IMR-90 (cell line): ENCODE measurements at regions not wholly inside any gene's neighbourhood (a gene's known extent, or its start where the extent isn't known, plus 50 kb on each side); places are given as distances from the start of the nearest gene placed in this dataset.

Source experiments
- ATAC-seq: fragments of 200-7000 bp; cut with Tn5 transposase; 2 replicates; pipeline ENCODE4 v1.9.1; 2020; ENCODE audit warnings: low read depth, mild to moderate bottlenecking, moderate library complexity
- BruUV-seq: library from RNA; stranded (reverse); fragments of 400-500 nt; replicated peaks from 2 replicates; lab custom pipeline; 2021; lab: Mats Ljungman, UMichigan
- CTCF ChIA-PET: fragments of 300-600 bp; formaldehyde crosslinking; extraction: SDS; loops from one replicate; lab custom pipeline; 2021; ENCODE audit warnings: antibody characterized with exemption; lab: Yijun Ruan, JAX
- POLR2A ChIA-PET: fragments of 300-600 bp; sonication (Branson Sonifier 250); formaldehyde crosslinking; loops from one replicate; lab custom pipeline; 2022; ENCODE audit warnings: antibody characterized with exemption; ENCODE audit not compliant: unreplicated experiment; lab: Charles Lee
- DNase-seq: peaks from one replicate; pipeline ENCODE4 v3.0.0; 2013
- H2AFZ ChIP-seq: replicated peaks from 2 replicates; pipeline ENCODE3; 2013; ENCODE audit warnings: low read length, mild to moderate bottlenecking; ENCODE audit not compliant: poor library complexity
- H2AK5ac ChIP-seq: 2 replicates; pipeline ENCODE4 v1.6.1; 2013; ENCODE audit warnings: low read depth, low read length, inconsistent platforms
- H2AK9ac ChIP-seq: replicated peaks from 2 replicates; pipeline ENCODE3; 2013; ENCODE audit warnings: mild to moderate bottlenecking, low read depth, low read length, moderate library complexity; ENCODE audit not compliant: poor library complexity
- H2BK120ac ChIP-seq: 2 replicates; pipeline ENCODE4 v1.6.1; 2013; ENCODE audit warnings: low read depth, low read length, inconsistent platforms
- H2BK15ac ChIP-seq: 3 replicates; pipeline ENCODE4 v1.6.1; 2013; ENCODE audit warnings: low read depth, low read length, inconsistent platforms
- H2BK20ac ChIP-seq: 2 replicates; pipeline ENCODE4 v1.6.1; 2013; ENCODE audit warnings: low read depth, mild to moderate bottlenecking, inconsistent platforms, low read length, moderate library complexity
- H2BK5ac ChIP-seq: 2 replicates; pipeline ENCODE4 v1.6.1; 2013; ENCODE audit warnings: mild to moderate bottlenecking, low read depth, low read length, inconsistent platforms; ENCODE audit not compliant: poor library complexity, severe bottlenecking
- H3K14ac ChIP-seq: replicated peaks from 2 replicates; pipeline ENCODE4 v1.6.1; 2013; ENCODE audit warnings: low read depth, low read length, inconsistent platforms
- H3K18ac ChIP-seq: 2 replicates; pipeline ENCODE4 v1.6.1; 2013; ENCODE audit warnings: low read depth, low read length, control low read depth
- H3K23ac ChIP-seq: 2 replicates; pipeline ENCODE4 v1.6.1; 2013; ENCODE audit warnings: low read depth, low read length, inconsistent platforms
- H3K27ac ChIP-seq: 2 replicates; pipeline ENCODE4 v1.5.1; 2013; ENCODE audit warnings: mild to moderate bottlenecking, control low read depth, low read length; ENCODE audit not compliant: insufficient read depth
- H3K27me3 ChIP-seq: 2 replicates; pipeline ENCODE4 v1.6.1; 2013; ENCODE audit warnings: low read length; ENCODE audit not compliant: control insufficient read depth, insufficient read depth
- H3K36me3 ChIP-seq: 2 replicates; pipeline ENCODE4 v1.6.1; 2013; ENCODE audit warnings: low read length, mixed read lengths; ENCODE audit not compliant: control insufficient read depth, insufficient read depth
- H3K4ac ChIP-seq: 2 replicates; pipeline ENCODE4 v1.6.1; 2013; ENCODE audit warnings: low read depth, low read length, inconsistent platforms
- H3K4me1 ChIP-seq: 2 replicates; pipeline ENCODE4 v1.6.1; 2013; ENCODE audit warnings: low read length, mixed read lengths; ENCODE audit not compliant: control insufficient read depth, insufficient read depth
- H3K4me2 ChIP-seq: 2 replicates; pipeline ENCODE4 v1.6.1; 2013; ENCODE audit warnings: low read depth, mild to moderate bottlenecking, control low read depth, low read length, moderate library complexity
- H3K4me3 ChIP-seq: 2 replicates; pipeline ENCODE4 v1.5.1; 2013; ENCODE audit warnings: low read depth, mild to moderate bottlenecking, control low read depth, low read length, moderate library complexity; ENCODE audit not compliant: insufficient read depth
- H3K56ac ChIP-seq: 2 replicates; pipeline ENCODE4 v1.6.1; 2013; ENCODE audit warnings: low read length, inconsistent platforms; ENCODE audit not compliant: insufficient read depth; ENCODE audit errors: extremely low read depth
- H3K79me1 ChIP-seq, 2 experiments: 2 replicates each; pipeline ENCODE4 v1.6.1; 2013; ENCODE audit warnings: low read length in 2 of 2, inconsistent platforms in 1 of 2, low read depth in 1 of 2
- H3K9ac ChIP-seq: 2 replicates; pipeline ENCODE4 v1.6.1; 2013; ENCODE audit warnings: low read depth, low read length, control low read depth
- H3K9me1 ChIP-seq: 2 replicates; pipeline ENCODE4 v1.6.1; 2013; ENCODE audit warnings: low read length, inconsistent platforms; ENCODE audit not compliant: insufficient read depth
- H3K9me3 ChIP-seq: 2 replicates; pipeline ENCODE4 v1.6.1; 2013; ENCODE audit warnings: low read length; ENCODE audit not compliant: control insufficient read depth, insufficient read depth
- H4K20me1 ChIP-seq: 2 replicates; pipeline ENCODE4 v1.6.1; 2013; ENCODE audit warnings: low read length, inconsistent platforms; ENCODE audit not compliant: insufficient read depth
- H4K5ac ChIP-seq: 2 replicates; pipeline ENCODE4 v1.6.1; 2013; ENCODE audit warnings: mild to moderate bottlenecking, low read depth, low read length, control low read depth
- H4K8ac ChIP-seq, 2 experiments: 2 replicates each; pipeline ENCODE4 v1.6.1; 2013; ENCODE audit warnings: low read depth in 2 of 2, low read length in 2 of 2, control low read depth in 1 of 2, inconsistent platforms in 1 of 2
- H4K91ac ChIP-seq: 2 replicates; pipeline ENCODE4 v1.6.1; 2013; ENCODE audit warnings: low read depth, low read length, inconsistent platforms; ENCODE audit not compliant: insufficient read depth
- CEBPB ChIP-seq: IDR thresholded peaks from 2 replicates; pipeline ENCODE4 v1.6.1; 2012; ENCODE audit warnings: low read depth, low read length, improper control_type of control experiment
- RCOR1 ChIP-seq: IDR thresholded peaks from 2 replicates; pipeline ENCODE4 v1.6.1; 2012; ENCODE audit warnings: mild to moderate bottlenecking, low read length, improper control_type of control experiment; ENCODE audit not compliant: insufficient replicate concordance
- WGBS, 2 experiments: methylation state at CpG; one replicate each; pipeline versions ENCODE4 v1.1.5 to v1.1.7; 2013; ENCODE audit warnings: missing lambda C conversion rate in 2 of 2; ENCODE audit not compliant: insufficient read length in 1 of 2; ENCODE audit errors: extremely low coverage in 2 of 2; 5-methylcytosine and 5-hydroxymethylcytosine counted together
- dilution Hi-C: fragments of 300-500 bp; cut with HindIII; formaldehyde crosslinking; loops from one replicate; pipeline ENCODE4 v1.14.3; 2018; ENCODE audit warnings: low sequenced_read_pairs; ENCODE audit not compliant: unreplicated experiment
- in situ Hi-C: fragments of 300-500 bp; cut with MboI; formaldehyde crosslinking; loops from 3 replicates; pipeline ENCODE4 v1.14.3; 2019; ENCODE audit warnings: low sequenced_read_pairs, inconsistent platforms, mixed read lengths
- intact Hi-C: fragments of 100-400 bp; cut with micrococcal nuclease; formaldehyde crosslinking; loops from 2 replicates; pipeline ENCODE4 v1.10.0; 2022

GRCh38 chr4:163833669-163834068 is 339.2 kb downstream of the TMA16 start:
- Histone ChIP-seq H4K91ac (no peak overlapping the region), H4K5ac (no peak overlapping the region), H2AFZ (no peak overlapping the region), H3K4me1 (no peaks in the 10 kb centered on the region), H3K9me3 (no peaks in the 10 kb centered on the region), H2BK5ac (no peak overlapping the region), H4K20me1 (no peaks in the 10 kb centered on the region), H3K18ac (no peak overlapping the region), H3K4me2 (no peak overlapping the region), H3K27me3 (no peaks in the 10 kb centered on the region), H3K56ac (no peak overlapping the region), H2AK9ac (no peak overlapping the region), H3K4ac (no peak overlapping the region), H2AK5ac (no peak overlapping the region), H3K9me1 (no peaks in the 10 kb centered on the region), H3K36me3 (no peaks in the 10 kb centered on the region), H3K9ac (no peak overlapping the region), H3K14ac (no peak overlapping the region), H2BK120ac (no peak overlapping the region), H2BK20ac (no peak overlapping the region), H3K79me1 (no peaks in the 10 kb centered on the region), H3K4me3 (no peak overlapping the region), H3K23ac (no peak overlapping the region), H2BK15ac (no peak overlapping the region), H3K27ac (no peak overlapping the region), H4K8ac (no peak overlapping the region)
- no CpG with 5 or more reads among the region's 2 CpGs for WGBS, 2 experiments
- dilution Hi-C loops (no loop called here), in situ Hi-C loops (no loop called here), intact Hi-C loops (no loop called here)
- ChIA-PET CTCF (no interaction called here), POLR2A (no interaction called here)
- no TSS peak for BruUV-seq
- DNase-seq (no peak), ATAC-seq (no peak)
- TF ChIP-seq RCOR1 = no peak
- 0 out of 2 replicates have a peak, but pooled peaks have one; percentile 7 for TF ChIP-seq CEBPB
